ENCODE measurements at regions not wholly inside any gene's neighbourhood (a gene's known extent, or its start where the extent isn't known, plus 50 kb on each side); places are given as distances from the start of the nearest gene placed in this dataset.
"Not testable (repeated sequence)": the region's sequence is repeated elsewhere in the genome, so short reads cannot be mapped to it uniquely, and the experiment has no call there.

GRCh38 chr3:30538791-30539190, 67.6 kb upstream of the TGFBR2 start:
- DNase-seq (ENCODE audit: low read depth in 4 of 4, low spot score in 3 of 4), result no peak

- DNase-seq (ENCODE audit: low read depth in 4 of 4, low spot score in 3 of 4), result peak in 1 of 4 donors; percentile 38
These were observed 67.2 kb upstream of the TGFBR2 start for GRCh38 chr3:30539206-30539605.

GRCh38 chr3:30539772-30540171, 66.6 kb upstream of the TGFBR2 start:
- no peak for DNase-seq (ENCODE audit: low read depth in 4 of 4, low spot score in 3 of 4)

GRCh38 chr3:30541156-30541555, 65.2 kb upstream of the TGFBR2 start:
- DNase-seq (ENCODE audit: low read depth in 4 of 4, low spot score in 3 of 4), result not testable (repeated sequence)

- DNase-seq (ENCODE audit: low read depth in 4 of 4, low spot score in 3 of 4), result no peak
These were observed 63.5 kb upstream of the TGFBR2 start for GRCh38 chr3:30542897-30543296.

GRCh38 chr3:30544812-30545211, 61.6 kb upstream of the TGFBR2 start:
- no peak for DNase-seq (ENCODE audit: low read depth in 4 of 4, low spot score in 3 of 4)

- DNase-seq (ENCODE audit: low read depth in 4 of 4, low spot score in 3 of 4), result no peak
These were observed 59.5 kb upstream of the TGFBR2 start for GRCh38 chr3:30546934-30547333.

- DNase-seq (ENCODE audit: low read depth in 4 of 4, low spot score in 3 of 4), result no peak
These were observed 58.7 kb upstream of the TGFBR2 start for GRCh38 chr3:30547716-30548115.

- no peak for DNase-seq (ENCODE audit: low read depth in 4 of 4, low spot score in 3 of 4)
These were observed 57.8 kb upstream of the TGFBR2 start for GRCh38 chr3:30548600-30548999.

GRCh38 chr3:30549600-30549999, 56.8 kb upstream of the TGFBR2 start:
- no peak for DNase-seq (ENCODE audit: low read depth in 4 of 4, low spot score in 3 of 4)

- no peak for DNase-seq (ENCODE audit: low read depth in 4 of 4, low spot score in 3 of 4)
These were observed 56.2 kb upstream of the TGFBR2 start for GRCh38 chr3:30550246-30550645.

GRCh38 chr3:30551266-30551665, 55.1 kb upstream of the TGFBR2 start:
- DNase-seq (ENCODE audit: low read depth in 4 of 4, low spot score in 3 of 4), result peak in 1 of 4 donors; percentile 10

GRCh38 chr3:30551927-30552326, 54.5 kb upstream of the TGFBR2 start:
- DNase-seq (ENCODE audit: low read depth in 4 of 4, low spot score in 3 of 4), result no peak

- no peak for DNase-seq (ENCODE audit: low read depth in 4 of 4, low spot score in 3 of 4)
These were observed 52.6 kb upstream of the TGFBR2 start for GRCh38 chr3:30553641-30554316.

GRCh38 chr3:30554317-30554690, 52.1 kb upstream of the TGFBR2 start:
- no peak for DNase-seq (ENCODE audit: low read depth in 4 of 4, low spot score in 3 of 4)

- DNase-seq (ENCODE audit: low read depth in 4 of 4, low spot score in 3 of 4), result no peak
These were observed 50.4 kb upstream of the TGFBR2 start for GRCh38 chr3:30555968-30556367.
